HG03135 (cell line): ENCODE measurements at regions not wholly inside any gene's neighbourhood (a gene's known extent, or its start where the extent isn't known, plus 50 kb on each side); places are given as distances from the start of the nearest gene placed in this dataset.

Experiments used
- ATAC-seq: cut with Tn5 transposase; IDR thresholded peaks from one replicate; pipeline ENCODE4 v1.9.1; 2021; ENCODE audit warnings: mild to moderate bottlenecking, moderate library complexity; ENCODE audit not compliant: unreplicated experiment

DNA sequence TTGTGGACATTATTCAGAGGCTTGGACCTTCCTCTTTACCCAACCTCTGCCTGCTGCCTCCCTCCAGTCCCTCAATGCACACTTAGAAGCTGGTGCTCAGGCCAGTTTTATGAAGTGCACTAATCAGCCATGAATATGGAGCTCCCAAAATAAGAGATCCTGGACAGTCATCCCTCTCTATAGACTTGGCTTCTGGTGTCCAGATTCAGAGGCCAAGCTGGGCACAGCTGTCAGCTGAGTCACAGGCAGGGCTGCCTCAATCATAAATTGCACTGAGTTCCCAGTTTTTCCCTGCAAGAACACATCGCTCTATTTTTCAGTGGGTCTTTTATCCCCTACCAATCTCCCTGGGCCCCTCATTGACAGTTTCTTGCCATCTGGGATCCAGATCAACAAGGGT, 161.7 kb upstream of the CADM1 start:
- ATAC-seq = no peak

DNA sequence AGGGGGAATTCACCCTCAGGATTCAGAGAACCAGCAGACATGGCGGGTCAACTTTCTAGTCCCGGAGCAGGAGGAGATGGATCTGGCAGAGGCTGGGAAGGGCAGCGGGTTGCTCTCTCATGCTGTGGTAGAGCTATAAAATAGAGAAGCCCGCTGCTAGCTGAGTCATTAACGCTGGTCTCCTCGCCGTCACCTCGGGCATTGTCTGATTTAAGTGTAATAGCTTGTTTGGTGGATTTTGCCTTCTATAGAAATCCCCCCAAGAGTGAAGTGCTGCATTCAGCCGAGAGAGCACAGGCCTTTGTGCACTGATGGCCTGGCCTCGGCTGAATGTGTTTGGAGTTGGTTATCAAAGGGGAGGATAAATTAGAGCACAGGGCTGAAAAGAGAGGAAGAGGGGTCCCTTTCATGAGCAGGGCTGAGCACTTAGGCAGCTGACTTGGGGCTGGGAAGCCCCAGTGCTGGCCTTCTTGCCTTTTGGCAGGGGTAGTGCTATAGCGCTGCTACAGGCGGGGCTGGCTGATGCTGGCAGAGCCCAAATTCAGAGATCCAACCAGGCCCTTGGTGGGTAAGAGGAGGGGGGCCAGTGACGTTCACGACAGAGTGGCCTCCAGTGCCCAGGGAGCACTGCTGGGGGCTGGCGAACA, 161.1 kb upstream of the CADM1 start:
- ATAC-seq = no peak

DNA sequence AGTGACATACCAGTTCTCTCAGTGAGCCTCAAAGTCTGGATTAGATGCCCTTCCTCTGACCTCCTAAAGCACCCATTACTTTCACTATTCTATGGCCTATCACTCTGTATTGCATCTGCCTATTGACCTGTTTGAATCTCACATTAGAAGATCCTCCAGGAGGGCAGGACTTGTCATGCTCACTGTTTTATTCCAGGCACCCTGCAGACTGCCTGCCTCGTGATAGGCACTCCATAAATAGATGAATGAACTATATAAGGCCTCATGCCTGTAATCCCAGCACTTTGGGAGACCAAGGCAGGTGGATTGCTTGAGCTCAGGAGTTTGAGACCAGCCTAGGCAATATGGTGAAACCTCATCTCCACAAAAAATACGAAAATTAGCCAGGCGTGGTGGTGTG, 160.1 kb upstream of the CADM1 start:
- no peak for ATAC-seq

DNA sequence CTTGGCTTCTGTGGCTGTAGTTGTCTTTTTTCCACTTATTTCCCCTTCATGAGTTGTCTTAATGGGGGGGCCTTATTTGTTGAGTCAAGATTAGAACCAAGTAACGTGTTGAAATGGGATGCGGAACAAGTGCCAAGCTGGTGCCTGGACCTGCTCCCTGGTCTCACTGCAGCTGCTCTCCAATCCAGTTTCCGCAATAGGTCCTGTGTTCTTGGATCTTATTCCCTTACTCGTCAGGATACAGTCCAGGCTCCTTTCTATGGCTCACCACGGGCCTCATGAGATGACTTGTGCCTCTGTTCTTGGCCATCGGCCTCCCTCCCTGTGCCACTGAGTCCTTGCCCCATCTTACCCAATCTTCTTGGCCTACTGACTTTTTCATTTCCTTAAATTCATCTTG, 159.6 kb upstream of the CADM1 start:
- no peak for ATAC-seq

DNA sequence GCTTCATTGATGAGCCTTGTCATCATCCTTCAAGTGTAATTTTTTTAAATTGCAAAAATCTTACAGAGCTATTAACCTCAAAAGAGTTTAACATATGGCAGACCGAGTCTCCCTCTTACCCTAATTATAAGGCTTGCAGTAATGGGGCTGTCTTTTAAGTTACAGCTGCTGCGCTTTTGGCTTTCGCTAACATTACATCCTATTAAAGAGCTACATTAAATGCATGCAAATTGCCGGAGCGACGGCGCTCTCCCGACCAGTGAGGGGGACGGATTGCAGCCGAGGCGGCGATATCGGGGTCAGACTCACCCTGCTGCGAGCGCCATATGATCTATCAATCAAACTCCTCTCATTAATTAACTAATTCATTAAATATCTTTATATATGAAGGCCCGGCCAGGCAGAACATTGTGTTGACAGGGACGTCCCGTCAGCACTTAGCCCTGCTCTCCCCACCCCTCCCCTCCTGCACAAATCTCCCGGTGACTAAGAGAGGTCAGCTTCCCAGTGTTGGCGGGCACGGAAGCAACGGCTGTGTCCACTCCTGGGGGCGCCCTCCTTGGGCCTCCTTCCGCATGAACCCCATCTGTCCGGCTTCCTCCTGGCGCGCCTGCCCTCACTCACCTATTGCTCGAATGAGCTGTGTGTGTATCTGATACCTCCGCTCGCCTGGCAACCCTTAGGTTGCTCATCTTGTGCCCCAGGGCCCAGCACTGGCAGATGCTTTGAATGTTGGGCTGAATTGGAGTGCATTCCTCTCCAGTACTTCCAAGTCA, 156.0 kb upstream of the CADM1 start:
- ATAC-seq = no peak

DNA sequence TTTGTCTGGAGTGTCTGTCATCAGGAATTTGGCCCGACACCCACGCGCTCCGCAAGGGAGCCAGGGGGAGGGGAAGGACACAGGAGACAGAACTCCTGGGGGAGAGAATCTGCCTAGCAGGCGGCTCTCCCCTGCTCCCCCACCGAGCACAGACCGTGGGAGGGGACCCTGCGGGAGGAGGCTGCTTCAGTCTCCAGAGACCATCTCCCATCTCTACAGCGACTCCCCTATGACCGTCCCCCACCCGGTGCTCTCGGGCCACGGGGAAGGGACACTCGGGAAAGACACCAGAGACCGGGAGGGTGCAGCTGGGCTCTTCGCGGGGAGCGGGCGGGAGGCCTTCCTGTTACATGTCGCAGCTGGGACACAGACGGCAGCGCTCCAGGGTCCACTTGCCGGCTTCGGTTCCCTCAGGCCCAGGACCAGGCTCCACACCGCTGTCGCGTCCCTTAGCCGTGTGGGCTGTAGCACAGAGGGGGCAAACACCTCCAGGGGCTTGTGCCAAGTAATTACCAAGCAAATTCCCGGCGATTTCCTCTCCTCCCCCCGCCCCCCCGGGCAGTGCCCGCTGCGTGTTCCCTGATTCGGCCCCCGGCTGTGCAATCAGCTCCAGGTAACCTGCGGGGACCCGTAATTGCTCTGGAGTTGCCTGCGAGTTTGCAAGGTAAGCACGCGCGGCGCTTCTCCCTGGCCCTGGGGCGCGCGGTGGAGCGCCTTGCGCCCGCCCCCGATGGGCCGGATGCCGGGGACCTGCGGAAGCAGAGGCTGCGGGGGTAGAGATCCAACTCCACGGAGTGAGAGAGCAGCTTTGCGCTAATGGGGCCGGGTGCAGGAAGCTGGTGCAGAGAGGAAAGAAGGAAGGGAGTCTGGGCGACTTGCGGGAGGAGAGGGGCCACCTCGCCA, 155.1 kb upstream of the CADM1 start:
- no peak for ATAC-seq

DNA sequence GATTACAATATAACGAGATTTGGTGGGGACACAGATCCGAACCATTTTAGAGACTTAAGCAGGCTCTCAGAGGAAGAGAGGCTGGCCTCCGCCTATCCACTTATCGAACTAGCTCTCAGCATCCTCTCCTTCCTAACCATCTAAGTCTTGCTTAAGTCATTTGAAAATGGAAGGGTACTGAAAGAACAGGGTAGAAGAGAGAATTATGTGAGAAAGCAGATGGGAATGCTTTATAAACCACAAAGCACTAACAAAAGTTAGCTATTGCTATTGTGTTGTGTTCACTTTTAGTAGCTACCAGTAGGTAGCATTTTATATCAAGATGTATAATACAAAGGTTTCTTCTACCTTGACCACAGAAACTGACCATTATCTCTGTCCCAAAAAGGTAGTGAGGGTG, 153.4 kb upstream of the CADM1 start:
- ATAC-seq = no peak

DNA sequence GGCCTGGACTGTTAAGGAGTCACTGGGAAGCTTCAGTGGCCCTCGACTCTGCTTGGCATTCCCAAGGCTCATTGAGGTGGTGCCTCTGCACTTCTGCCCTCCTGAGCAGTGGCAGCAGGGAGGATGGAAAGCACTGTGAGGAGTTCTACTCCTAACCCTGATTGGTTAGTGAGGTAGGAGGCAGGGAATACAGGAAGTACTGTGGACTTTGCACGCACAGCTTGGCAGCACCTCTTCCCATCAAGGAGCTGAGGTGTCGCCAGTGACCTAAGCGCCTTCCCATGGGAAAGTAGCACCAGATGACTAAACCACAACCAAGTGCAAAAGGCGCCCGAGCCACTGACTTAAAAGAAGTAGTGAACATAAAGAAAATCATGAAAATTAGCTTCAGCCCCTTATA, 152.5 kb upstream of the CADM1 start:
- ATAC-seq = no peak

DNA sequence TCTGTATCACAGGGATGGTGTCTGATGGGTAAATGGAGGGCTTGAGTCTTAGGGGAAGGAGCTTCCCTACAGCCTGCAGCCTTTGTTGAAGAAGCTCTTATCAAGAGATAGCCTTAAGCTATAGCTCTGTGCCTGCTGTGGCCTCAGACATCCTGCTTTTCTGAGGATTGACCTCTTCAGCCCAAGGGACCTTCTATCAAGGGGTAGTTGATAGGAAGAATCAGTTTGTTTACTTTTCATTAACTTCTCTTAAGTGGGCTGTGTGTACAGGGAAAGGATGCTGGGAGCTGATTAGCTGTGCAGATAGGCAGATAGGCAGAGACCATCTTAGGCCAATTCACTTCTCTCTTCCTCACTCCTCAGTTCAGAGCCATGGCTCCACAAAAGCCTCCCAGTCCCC, 151.8 kb upstream of the CADM1 start:
- ATAC-seq = no peak

DNA sequence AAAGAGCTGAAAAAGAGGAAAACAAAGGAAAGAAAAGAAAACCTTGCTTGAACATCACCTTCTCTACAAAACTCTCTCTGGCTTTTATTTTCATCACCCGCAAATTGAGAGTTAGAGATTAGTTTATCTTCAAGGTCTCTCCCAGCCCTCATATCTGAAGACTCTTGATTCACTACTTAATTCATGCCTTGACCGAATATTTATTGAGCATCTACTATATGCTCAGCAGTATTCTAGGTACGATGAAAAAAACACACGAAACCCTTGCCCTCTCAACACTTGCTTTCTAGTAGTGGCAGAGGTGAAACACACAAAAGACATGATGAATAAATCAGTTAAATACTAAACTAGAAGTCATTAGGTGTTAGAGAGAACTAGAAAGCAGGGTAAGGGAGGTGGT, 150.6 kb upstream of the CADM1 start:
- ATAC-seq = no peak

DNA sequence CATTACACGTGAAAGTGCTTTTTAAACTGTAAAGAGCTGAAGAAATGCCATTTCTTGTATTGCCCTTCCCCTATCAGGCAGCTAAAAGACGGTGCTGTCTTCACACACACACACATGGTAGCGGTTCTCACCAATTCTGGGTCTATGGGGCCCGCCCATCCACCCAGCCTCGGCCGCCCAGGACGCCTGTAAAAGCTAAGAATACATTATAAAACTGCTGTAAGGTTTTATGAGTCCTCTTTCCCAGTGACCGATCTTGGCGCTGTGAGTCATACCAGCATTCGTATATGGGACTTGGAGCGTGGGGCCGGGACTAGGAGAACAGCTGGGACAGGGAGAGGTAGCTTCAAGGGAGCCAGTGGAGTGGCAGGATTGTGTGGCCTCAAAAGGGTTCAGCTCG, 149.7 kb upstream of the CADM1 start:
- no peak for ATAC-seq

DNA sequence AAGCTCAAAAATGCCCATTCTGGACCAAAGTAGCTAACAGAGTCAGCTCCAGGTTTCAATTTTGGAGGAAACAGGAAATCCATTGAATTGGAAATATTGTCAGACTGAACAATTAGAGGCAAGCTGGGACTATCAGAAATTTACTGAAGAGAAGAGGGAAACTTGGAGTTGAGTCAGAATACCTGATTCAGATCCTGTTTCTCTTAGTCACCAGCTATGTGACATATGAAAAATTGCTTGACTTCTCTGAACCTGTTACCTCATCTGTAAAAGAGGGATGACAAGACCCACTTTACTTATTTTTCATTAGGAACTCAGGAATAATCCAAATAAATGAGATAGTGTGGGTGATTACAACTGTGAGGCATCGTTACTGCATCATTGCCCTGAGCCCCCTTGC, 148.9 kb upstream of the CADM1 start:
- ATAC-seq = no peak

DNA sequence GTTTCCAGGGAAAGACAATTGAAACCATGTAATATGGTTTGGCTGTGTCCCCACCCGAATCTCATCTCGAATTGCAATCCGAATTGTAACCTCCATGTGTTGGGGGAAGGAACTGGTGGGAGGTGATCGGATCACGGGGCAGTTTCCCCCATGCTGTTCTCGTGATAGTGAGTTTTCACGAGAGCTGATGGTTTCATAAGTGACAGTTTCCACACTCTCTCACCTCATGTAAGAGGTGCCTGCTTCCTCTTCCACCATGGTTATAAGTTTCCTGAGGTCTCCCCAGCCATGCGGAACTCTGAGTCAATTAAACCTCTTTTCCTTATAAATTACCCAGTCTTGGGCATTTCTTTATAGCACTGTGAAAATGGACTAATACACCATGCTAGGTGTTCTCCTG, 148.3 kb upstream of the CADM1 start:
- no peak for ATAC-seq

DNA sequence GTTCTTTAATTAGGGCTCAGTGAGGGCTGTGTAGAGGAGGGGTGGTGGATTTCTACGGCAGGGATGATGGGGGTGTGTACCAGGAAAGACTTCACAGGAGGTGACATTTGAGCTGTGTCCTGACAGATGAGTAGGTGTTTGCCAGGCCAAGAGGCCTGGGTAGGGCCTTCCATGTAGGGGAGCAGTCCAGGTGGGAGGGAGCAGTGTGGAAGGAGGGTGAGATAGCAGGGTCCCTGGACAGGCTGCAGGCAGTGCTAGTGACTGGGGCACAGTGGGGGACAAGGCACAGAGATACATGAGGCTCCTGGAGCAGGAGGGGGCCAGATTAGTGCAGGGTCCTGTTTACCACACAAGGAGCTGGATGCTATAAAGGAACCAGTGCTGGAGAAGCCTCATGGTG, 147.9 kb upstream of the CADM1 start:
- no peak for ATAC-seq

DNA sequence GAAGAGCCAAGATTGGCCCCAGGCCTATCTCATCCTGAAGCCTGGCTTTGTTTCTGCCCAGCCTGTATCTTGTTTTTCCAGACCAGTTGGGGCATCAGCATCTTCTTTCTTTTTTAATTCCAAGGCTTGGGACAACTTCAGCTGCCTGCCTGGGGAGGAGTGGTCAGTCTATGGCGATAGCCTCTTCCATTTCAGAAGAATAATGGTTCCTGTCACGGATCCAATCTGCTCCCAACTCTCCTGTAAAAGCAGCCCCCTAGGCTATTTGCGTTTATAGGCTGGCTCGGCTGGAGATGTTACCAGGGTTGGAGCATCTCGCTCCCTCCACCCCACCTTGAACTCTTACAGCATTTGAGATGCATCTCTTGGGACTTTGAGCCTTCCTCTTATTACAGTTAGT, 145.2 kb upstream of the CADM1 start:
- no peak for ATAC-seq

DNA sequence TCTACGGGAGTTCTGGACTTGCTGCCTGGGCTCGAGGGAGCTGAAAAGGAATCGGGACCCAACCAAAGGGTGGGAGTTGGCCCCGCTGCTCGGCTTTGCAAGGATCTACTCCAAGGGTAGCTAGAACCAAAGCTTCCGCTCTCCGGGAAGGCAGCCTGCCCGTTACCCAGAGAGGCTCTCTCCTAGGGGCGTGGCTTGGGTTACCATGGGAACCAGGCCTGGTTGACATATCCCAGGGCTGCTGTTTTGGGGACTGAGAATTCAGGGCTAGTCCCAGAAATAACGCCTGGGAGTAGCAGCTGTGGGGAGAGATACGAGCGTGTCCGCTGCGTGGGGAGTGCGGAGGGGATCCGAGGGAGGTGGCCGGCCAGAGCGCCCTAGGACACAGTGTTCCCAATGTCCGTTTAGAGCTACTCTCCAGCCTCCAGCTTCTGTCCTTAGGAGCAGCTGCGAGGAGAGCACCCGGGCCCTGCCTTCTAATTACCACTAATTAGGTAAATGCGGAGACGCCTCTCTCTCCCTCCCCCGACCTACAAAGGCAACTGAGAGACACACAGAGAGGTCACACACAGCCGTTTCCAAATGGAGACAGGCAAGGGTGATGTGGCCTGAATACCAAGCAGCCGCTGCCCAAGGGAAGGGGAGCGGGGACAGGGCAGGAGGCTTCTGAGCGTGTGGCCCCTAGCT, 141.6 kb upstream of the CADM1 start:
- no peak for ATAC-seq

DNA sequence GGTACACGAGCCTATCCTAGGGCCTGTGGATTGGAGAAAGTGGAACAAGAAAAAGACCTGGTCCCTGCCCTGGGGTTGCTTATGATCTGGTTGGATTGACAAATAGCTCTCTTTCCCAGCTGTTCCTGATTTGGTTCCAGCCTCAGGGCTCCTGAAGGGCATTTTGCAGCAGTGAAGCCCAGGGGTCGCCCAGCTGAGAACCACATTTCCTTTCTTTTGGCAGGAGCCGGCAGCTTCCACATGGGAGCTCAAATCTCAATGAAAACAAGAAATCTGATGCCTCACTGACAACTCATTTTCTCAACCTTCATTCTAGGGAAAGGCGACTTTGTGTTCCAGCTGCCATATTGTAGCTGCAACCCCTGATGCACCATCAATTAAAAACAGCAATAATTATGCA, 140.6 kb upstream of the CADM1 start:
- no peak for ATAC-seq

DNA sequence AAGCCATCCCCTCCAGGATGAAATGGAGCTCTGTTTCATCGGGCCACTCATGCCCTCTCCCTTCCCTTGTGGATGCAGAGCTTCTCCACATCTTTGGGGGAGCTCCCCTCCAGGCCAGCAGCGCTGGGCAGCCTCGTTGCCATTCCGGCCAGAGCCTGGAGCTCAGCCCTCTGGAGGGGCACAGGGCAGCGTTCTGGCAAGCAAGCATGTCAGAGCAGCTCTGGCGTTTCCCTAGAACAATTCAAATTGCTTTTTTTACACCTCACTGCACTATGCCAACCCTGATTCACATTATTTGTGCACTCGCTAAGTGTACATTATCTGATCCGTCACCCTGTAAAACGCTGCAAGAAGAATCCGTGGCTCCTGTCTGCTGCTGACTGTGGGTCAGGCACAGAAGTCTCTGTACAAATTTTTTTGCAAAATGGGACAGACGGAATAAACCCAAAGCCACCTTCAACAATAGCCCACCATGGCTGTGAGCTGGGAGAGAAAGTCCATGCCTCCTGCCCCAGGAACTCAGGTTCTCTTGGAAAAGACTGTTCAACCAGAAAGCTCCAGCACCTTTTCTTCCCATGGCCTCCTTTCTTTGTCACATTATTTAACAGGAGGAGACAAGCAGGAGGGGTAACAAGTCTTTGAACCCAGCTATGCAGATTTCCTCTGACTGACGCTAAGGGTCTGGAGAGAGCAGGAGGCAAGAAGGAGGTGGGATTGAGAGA, 139.5 kb upstream of the CADM1 start:
- no peak for ATAC-seq

DNA sequence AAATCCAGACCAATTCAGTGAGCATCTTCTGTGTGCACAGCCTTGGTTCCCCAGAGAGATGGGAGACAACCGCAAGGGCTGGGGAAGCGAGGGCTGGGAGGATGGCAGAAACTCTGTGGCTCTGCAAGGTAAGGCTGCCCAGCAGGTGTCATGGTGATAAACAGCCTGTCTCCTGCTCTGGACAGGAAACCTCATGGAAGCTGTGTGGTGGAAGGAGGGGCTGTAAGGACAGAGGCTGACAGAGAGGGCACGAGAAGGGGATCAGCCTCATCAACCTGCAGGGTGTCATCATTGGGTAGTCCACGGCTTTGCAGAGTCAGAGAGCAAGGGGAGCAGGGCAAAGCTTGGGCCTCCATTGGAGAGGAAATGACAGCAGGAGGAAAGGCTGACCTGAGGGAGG, 138.4 kb upstream of the CADM1 start:
- no peak for ATAC-seq

DNA sequence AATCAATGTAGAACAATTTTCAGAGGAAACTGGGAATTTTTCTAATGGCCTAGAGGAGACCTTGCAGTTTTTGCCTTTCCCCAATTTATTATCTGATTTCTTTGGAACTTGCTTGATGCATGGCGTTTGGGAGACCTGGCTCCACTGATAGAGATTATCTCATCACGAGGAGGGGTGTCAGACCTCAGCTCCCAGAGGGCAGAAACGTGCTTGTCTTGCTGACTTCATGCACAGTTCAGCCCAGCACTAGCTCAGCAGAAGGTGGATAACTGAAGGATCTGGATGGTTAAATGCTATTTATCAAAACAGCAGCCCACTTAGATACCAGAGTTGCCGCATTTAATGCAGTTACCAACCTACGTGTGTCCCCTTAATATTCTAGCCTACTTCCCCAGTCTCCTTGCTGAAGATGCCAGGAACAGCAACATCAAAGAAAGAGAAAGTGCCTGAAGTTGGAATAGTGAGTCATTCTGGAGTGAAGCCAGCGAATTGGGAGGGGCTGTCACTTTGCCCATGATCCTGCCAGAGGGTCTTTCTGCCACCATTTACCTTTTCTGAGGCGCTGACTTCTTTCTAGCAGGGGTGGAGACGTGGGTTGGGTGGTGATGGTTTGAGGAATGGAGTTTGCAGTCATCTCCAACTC, 133.5 kb upstream of the CADM1 start:
- ATAC-seq = no peak
